ENCODE measurements at regions not wholly inside any gene's neighbourhood (a gene's known extent, or its start where the extent isn't known, plus 50 kb on each side); places are given as distances from the start of the nearest gene placed in this dataset.

DNA sequence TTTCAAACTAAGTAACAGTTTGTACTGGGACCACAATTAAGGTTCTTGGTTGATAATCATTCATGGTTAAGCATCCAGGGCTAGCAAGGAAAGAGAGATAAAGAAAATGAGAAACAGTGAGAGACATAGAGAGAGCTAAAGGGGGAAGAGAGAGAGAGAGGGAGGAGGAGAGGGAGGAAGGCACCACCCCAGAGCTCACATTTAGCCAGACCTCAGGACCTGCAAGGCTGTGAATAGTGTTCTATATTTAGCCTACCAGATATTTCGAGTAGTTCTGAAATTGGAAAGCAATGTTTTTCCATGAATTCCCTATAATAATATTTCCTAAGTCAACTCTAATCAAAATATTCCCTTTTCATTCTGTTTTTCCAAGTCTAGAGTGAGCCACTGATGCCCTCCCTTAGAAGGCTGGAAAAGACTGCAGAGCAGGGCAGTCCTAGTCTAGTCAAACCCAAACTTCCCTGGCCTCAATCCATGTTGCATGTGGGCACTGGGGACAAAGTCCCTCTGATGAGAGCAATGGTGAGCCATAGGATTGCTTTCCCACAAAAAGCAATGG is 119.4 kb upstream of the INHBA start:
- FAIRE-seq (no peak), DNase-seq (ENCODE audit: low read depth, low spot score) (no peak)
- no peaks in the 10 kb centered on the region for H3K9me3 ChIP-seq (ENCODE audit: control insufficient read depth, low read depth, low read length)
- dilution Hi-C loops (cut with MboI; ENCODE audit: extremely low pct_ligation_motif_present, low sequenced_read_pairs): no loop called here
- H3K79me2 ChIP-seq (ENCODE audit: control insufficient read depth, insufficient read depth, low read length): no peaks in the 10 kb centered on the region
- H4K20me1 ChIP-seq (ENCODE audit: control insufficient read depth, extremely low read depth, insufficient read depth, low read length): no peaks in the 10 kb centered on the region
- H3K4me3 ChIP-seq (ENCODE audit: control insufficient read depth in 2 of 3, extremely low read depth in 1 of 3, insufficient read depth in 2 of 3, low read depth in 1 of 3, low read length in 3 of 3): no peak overlapping the region
- no peaks in the 10 kb centered on the region for H3K9me1 ChIP-seq (ENCODE audit: control insufficient read depth, extremely low read depth, insufficient read depth, low read length)
- H3K27ac ChIP-seq (ENCODE audit: control insufficient read depth, insufficient read depth, low read length): no peak overlapping the region
- no peak for TF ChIP-seq EZH2 (IDR thresholded peaks at IDR 0.05; ENCODE audit: low read length)
- TF ChIP-seq, protein P1, sequence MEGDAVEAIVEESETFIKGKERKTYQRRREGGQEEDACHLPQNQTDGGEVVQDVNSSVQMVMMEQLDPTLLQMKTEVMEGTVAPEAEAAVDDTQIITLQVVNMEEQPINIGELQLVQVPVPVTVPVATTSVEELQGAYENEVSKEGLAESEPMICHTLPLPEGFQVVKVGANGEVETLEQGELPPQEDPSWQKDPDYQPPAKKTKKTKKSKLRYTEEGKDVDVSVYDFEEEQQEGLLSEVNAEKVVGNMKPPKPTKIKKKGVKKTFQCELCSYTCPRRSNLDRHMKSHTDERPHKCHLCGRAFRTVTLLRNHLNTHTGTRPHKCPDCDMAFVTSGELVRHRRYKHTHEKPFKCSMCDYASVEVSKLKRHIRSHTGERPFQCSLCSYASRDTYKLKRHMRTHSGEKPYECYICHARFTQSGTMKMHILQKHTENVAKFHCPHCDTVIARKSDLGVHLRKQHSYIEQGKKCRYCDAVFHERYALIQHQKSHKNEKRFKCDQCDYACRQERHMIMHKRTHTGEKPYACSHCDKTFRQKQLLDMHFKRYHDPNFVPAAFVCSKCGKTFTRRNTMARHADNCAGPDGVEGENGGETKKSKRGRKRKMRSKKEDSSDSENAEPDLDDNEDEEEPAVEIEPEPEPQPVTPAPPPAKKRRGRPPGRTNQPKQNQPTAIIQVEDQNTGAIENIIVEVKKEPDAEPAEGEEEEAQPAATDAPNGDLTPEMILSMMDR (optimal IDR thresholded peaks at IDR 0.05 in 1 of 3, IDR thresholded peaks at IDR 0.05 in 1 of 3, conservative IDR thresholded peaks at IDR 0.05 in 1 of 3; ENCODE audit: extremely low read depth in 1 of 3, insufficient read depth in 2 of 3, low read length in 3 of 3): no peak
- H3K4me1 ChIP-seq (ENCODE audit: control insufficient read depth, extremely low read depth, insufficient read depth, low read length): peaks cover 4% of the 10 kb centered on the region
- H2AFZ ChIP-seq (ENCODE audit: control insufficient read depth, low read length): no peak overlapping the region
- no peaks in the 10 kb centered on the region for H3K27me3 ChIP-seq (ENCODE audit: control insufficient read depth, extremely low read depth, insufficient read depth, low read length)
- H3K36me3 ChIP-seq (ENCODE audit: control insufficient read depth in 2 of 2, extremely low read depth in 1 of 2, insufficient read depth in 2 of 2, low read length in 2 of 2): no peaks in the 10 kb centered on the region
- H3K9ac ChIP-seq (ENCODE audit: control insufficient read depth, extremely low read depth, insufficient read depth, low read length): no peak overlapping the region
- H3K4me2 ChIP-seq (ENCODE audit: control insufficient read depth, extremely low read depth, insufficient read depth, low read depth, low read length): no peak overlapping the region

DNA sequence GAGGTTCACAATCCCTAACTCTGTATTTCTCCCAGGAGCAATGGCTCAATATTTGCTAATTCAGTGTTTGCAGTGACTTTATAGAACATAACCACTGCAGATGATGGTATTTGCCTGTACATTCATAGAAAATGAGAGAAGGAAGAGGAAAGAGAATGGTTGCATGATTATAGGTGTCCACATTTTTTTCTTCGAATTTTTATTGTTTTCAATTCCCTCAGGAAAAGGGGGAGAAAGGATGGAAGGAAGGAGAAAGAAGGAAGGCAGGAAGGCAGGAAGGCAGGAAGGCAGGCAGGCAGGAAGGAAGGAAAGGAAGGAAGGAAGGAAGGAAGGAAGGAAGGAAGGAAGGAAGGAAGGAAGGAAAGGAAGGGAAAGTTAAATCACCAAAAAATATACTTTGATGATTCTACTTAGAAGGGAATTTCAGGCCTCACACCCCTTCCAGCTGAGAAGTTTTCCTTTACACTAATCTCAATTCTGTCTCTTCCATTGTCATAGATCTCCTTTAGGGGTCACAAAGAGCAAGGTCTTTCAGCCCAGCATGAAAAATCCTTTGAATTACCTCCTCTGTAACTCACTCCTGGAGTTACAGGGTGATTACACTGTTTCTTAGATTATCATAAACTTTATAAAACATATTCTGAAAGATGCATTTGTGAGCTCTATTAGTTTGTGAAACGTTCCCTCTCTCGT is 118.8 kb upstream of the INHBA start:
- H3K27me3 ChIP-seq (ENCODE audit: control insufficient read depth, extremely low read depth, insufficient read depth, low read length): no peaks in the 10 kb centered on the region
- DNase-seq (ENCODE audit: low read depth, low spot score) (no peak), FAIRE-seq (no peak)
- dilution Hi-C loops (cut with MboI; ENCODE audit: extremely low pct_ligation_motif_present, low sequenced_read_pairs): no loop called here
- no peaks in the 10 kb centered on the region for H3K79me2 ChIP-seq (ENCODE audit: control insufficient read depth, insufficient read depth, low read length)
- peaks cover 7% of the 10 kb centered on the region for H3K4me1 ChIP-seq (ENCODE audit: control insufficient read depth, extremely low read depth, insufficient read depth, low read length)
- no peak for TF ChIP-seq EZH2 (IDR thresholded peaks at IDR 0.05; ENCODE audit: low read length)
- TF ChIP-seq, protein P1 (optimal IDR thresholded peaks at IDR 0.05 in 1 of 3, IDR thresholded peaks at IDR 0.05 in 1 of 3, conservative IDR thresholded peaks at IDR 0.05 in 1 of 3; ENCODE audit: extremely low read depth in 1 of 3, insufficient read depth in 2 of 3, low read length in 3 of 3): no peak
- H3K9me3 ChIP-seq (ENCODE audit: control insufficient read depth, low read depth, low read length): no peaks in the 10 kb centered on the region
- no peak overlapping the region for H2AFZ ChIP-seq (ENCODE audit: control insufficient read depth, low read length)
- H3K27ac ChIP-seq (ENCODE audit: control insufficient read depth, insufficient read depth, low read length): no peak overlapping the region
- no peak overlapping the region for H3K9ac ChIP-seq (ENCODE audit: control insufficient read depth, extremely low read depth, insufficient read depth, low read length)
- H3K4me2 ChIP-seq (ENCODE audit: control insufficient read depth, extremely low read depth, insufficient read depth, low read depth, low read length): no peak overlapping the region
- H4K20me1 ChIP-seq (ENCODE audit: control insufficient read depth, extremely low read depth, insufficient read depth, low read length): no peaks in the 10 kb centered on the region
- no peak overlapping the region for H3K4me3 ChIP-seq (ENCODE audit: control insufficient read depth in 2 of 3, extremely low read depth in 1 of 3, insufficient read depth in 2 of 3, low read depth in 1 of 3, low read length in 3 of 3)
- H3K9me1 ChIP-seq (ENCODE audit: control insufficient read depth, extremely low read depth, insufficient read depth, low read length): no peaks in the 10 kb centered on the region
- no peaks in the 10 kb centered on the region for H3K36me3 ChIP-seq (ENCODE audit: control insufficient read depth in 2 of 2, extremely low read depth in 1 of 2, insufficient read depth in 2 of 2, low read length in 2 of 2)

Measured in keratinocyte (primary cell).